Loucy (cell line): ENCODE measurements at regions not wholly inside any gene's neighbourhood (a gene's known extent, or its start where the extent isn't known, plus 50 kb on each side); places are given as distances from the start of the nearest gene placed in this dataset.

ENCODE experiments used
- H2AFZ ChIP-seq: fragments of 200-600 bp; sonication (generic); 2 replicates; pipeline ENCODE4 v1.6.0; 2016; ENCODE audit warnings: antibody characterized with exemption, mild to moderate bottlenecking, low read length, moderate library complexity
- H3F3A ChIP-seq: fragments of 200-600 bp; 2 replicates; pipeline ENCODE4 v1.6.0; 2016; ENCODE audit warnings: antibody characterized with exemption, low read depth, mild to moderate bottlenecking
- H3K27me3 ChIP-seq: fragments of 200-600 bp; sonication (generic); 2 replicates; pipeline ENCODE4 v1.6.1; 2014; ENCODE audit warnings: low read length, mild to moderate bottlenecking; ENCODE audit not compliant: insufficient read depth, poor library complexity, severe bottlenecking
- H3K36me3 ChIP-seq: fragments of 200-600 bp; sonication (generic); 2 replicates; pipeline ENCODE4 v1.6.1; 2016; ENCODE audit warnings: low read length; ENCODE audit not compliant: insufficient read depth
- H3K4me1 ChIP-seq: fragments of 200-600 bp; sonication (generic); 2 replicates; pipeline ENCODE4 v1.5.1; 2014; ENCODE audit warnings: low read length, mild to moderate bottlenecking; ENCODE audit not compliant: insufficient read depth, poor library complexity, severe bottlenecking
- H3K4me2 ChIP-seq: fragments of 200-600 bp; sonication (generic); 2 replicates; pipeline ENCODE4 v1.6.0; 2014; ENCODE audit warnings: antibody characterized with exemption, low read length, low read depth, mild to moderate bottlenecking; ENCODE audit not compliant: poor library complexity, severe bottlenecking
- H3K4me3 ChIP-seq: fragments of 200-600 bp; sonication (generic); 2 replicates; pipeline ENCODE4 v1.5.1; 2014; ENCODE audit warnings: low read length, mild to moderate bottlenecking, mixed read lengths; ENCODE audit not compliant: poor library complexity, severe bottlenecking
- H3K79me2 ChIP-seq: fragments of 200-600 bp; sonication (generic); 2 replicates; pipeline ENCODE4 v1.6.1; 2014; ENCODE audit warnings: low read length; ENCODE audit not compliant: insufficient read depth
- H3K9ac ChIP-seq: fragments of 200-600 bp; sonication (generic); 2 replicates; pipeline ENCODE4 v1.6.0; 2014; ENCODE audit warnings: mild to moderate bottlenecking, low read depth, low read length, moderate library complexity; ENCODE audit not compliant: poor library complexity, severe bottlenecking
- H3K9me2 ChIP-seq: fragments of 200-600 bp; sonication (generic); replicated peaks from 2 replicates; pipeline ENCODE4 v1.6.1; 2016; ENCODE audit warnings: low read depth, low read length, mixed read lengths
- H3K9me3 ChIP-seq: fragments of 200-600 bp; sonication (generic); 2 replicates; pipeline ENCODE4 v1.6.1; 2014; ENCODE audit warnings: mild to moderate bottlenecking, antibody characterized with exemption, low read length, low read depth; ENCODE audit not compliant: insufficient read depth
- H4K20me1 ChIP-seq: fragments of 200-600 bp; sonication (generic); 2 replicates; pipeline ENCODE4 v1.6.0; 2014; ENCODE audit warnings: antibody characterized with exemption, low read length, mild to moderate bottlenecking; ENCODE audit not compliant: insufficient read depth, poor library complexity, severe bottlenecking
- EZH2phosphoT487 ChIP-seq: fragments of 200-600 bp; IDR thresholded peaks from 2 replicates; pipeline ENCODE4 v1.6.1; 2018; ENCODE audit warnings: antibody characterized with exemption, mild to moderate bottlenecking, moderate library complexity, borderline replicate concordance
- TF ChIP-seq, protein P1 (sequence below): fragments of 200-600 bp; sonication (generic); conservative IDR thresholded peaks from 2 replicates; pipeline ENCODE4 v1.5.1; 2014; ENCODE audit warnings: mild to moderate bottlenecking, antibody characterized with exemption, low read length

GRCh38 chr4:55259294-55259693 lies 86.7 kb upstream of the SRD5A3 start:
- no peaks in the 10 kb centered on the region for H3K27me3 ChIP-seq
- no peaks in the 10 kb centered on the region for H3F3A ChIP-seq
- peaks cover under 1% of the 10 kb centered on the region for H3K4me1 ChIP-seq
- H3K9ac ChIP-seq = no peak overlapping the region
- no peaks in the 10 kb centered on the region for H4K20me1 ChIP-seq
- no peak overlapping the region for H2AFZ ChIP-seq
- H3K36me3 ChIP-seq = no peaks in the 10 kb centered on the region
- TF ChIP-seq, protein P1, sequence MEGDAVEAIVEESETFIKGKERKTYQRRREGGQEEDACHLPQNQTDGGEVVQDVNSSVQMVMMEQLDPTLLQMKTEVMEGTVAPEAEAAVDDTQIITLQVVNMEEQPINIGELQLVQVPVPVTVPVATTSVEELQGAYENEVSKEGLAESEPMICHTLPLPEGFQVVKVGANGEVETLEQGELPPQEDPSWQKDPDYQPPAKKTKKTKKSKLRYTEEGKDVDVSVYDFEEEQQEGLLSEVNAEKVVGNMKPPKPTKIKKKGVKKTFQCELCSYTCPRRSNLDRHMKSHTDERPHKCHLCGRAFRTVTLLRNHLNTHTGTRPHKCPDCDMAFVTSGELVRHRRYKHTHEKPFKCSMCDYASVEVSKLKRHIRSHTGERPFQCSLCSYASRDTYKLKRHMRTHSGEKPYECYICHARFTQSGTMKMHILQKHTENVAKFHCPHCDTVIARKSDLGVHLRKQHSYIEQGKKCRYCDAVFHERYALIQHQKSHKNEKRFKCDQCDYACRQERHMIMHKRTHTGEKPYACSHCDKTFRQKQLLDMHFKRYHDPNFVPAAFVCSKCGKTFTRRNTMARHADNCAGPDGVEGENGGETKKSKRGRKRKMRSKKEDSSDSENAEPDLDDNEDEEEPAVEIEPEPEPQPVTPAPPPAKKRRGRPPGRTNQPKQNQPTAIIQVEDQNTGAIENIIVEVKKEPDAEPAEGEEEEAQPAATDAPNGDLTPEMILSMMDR = no peak
- no peak for TF ChIP-seq EZH2phosphoT487
- H3K9me3 ChIP-seq = no peaks in the 10 kb centered on the region
- H3K4me3 ChIP-seq = no peak overlapping the region
- no peak overlapping the region for H3K4me2 ChIP-seq
- no peaks in the 10 kb centered on the region for H3K79me2 ChIP-seq
- H3K9me2 ChIP-seq = no peaks in the 10 kb centered on the region

DNA sequence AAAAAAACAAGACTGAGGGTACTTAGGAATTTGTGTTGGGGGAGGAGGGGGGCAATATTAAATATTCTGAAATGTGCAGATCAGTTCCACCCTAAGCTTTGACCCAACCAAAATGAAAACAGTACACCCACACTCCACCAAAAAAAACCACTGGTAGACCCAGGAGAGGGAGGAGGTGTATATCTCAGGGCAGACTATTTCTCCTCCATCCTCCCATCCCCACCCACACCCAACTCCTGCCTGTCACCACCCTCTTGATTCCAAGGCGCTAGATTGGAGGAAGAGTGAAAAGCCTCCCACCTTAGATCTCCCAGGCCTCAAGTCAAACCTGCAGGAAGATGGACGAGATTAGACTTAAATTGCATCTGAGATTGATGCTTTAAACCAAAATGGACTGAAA lies 76.6 kb upstream of the SRD5A3 start:
- Histone ChIP-seq H3K4me2 (no peak overlapping the region), H2AFZ (no peak overlapping the region), H3K9me2 (no peaks in the 10 kb centered on the region), H3K4me3 (no peak overlapping the region), H3K27me3 (no peaks in the 10 kb centered on the region), H3K9me3 (no peaks in the 10 kb centered on the region), H4K20me1 (no peaks in the 10 kb centered on the region), H3K36me3 (no peaks in the 10 kb centered on the region), H3K4me1 (no peaks in the 10 kb centered on the region), H3K79me2 (no peaks in the 10 kb centered on the region), H3K9ac (no peak overlapping the region), H3F3A (no peaks in the 10 kb centered on the region)
- no peak for TF ChIP-seq EZH2phosphoT487

- H3K27me3 ChIP-seq = no peaks in the 10 kb centered on the region
- no peak overlapping the region for H3K4me2 ChIP-seq
- no peak overlapping the region for H2AFZ ChIP-seq
- TF ChIP-seq, protein P1 = no peak
- no peak for TF ChIP-seq EZH2phosphoT487
- H3K79me2 ChIP-seq = no peaks in the 10 kb centered on the region
- no peaks in the 10 kb centered on the region for H3K4me1 ChIP-seq
- H3K36me3 ChIP-seq = no peaks in the 10 kb centered on the region
- H3K4me3 ChIP-seq = no peak overlapping the region
- H4K20me1 ChIP-seq = no peaks in the 10 kb centered on the region
- H3K9me2 ChIP-seq = no peaks in the 10 kb centered on the region
- no peaks in the 10 kb centered on the region for H3F3A ChIP-seq
- H3K9me3 ChIP-seq = no peaks in the 10 kb centered on the region
- H3K9ac ChIP-seq = no peak overlapping the region
Observed at GRCh38 chr4:55269995-55270394, 76.0 kb upstream of the SRD5A3 start.

- Histone ChIP-seq H3F3A (no peaks in the 10 kb centered on the region), H3K4me3 (no peak overlapping the region), H3K9me3 (no peaks in the 10 kb centered on the region), H3K27me3 (no peaks in the 10 kb centered on the region), H3K4me1 (no peaks in the 10 kb centered on the region), H3K9ac (no peak overlapping the region), H3K4me2 (no peak overlapping the region), H3K36me3 (no peaks in the 10 kb centered on the region), H4K20me1 (no peaks in the 10 kb centered on the region), H3K79me2 (no peaks in the 10 kb centered on the region), H3K9me2 (no peaks in the 10 kb centered on the region), H2AFZ (no peak overlapping the region)
- TF ChIP-seq, protein P1 = no peak
- TF ChIP-seq EZH2phosphoT487 = no peak
Observed at GRCh38 chr4:55270481-55270880, 75.6 kb upstream of the SRD5A3 start.
